AG04450 (cell line): ENCODE measurements at regions not wholly inside any gene's neighbourhood (a gene's known extent, or its start where the extent isn't known, plus 50 kb on each side); places are given as distances from the start of the nearest gene placed in this dataset.

Experiments
- CTCF ChIA-PET: fragments of 300-600, 350-600 bp; formaldehyde crosslinking; extraction: SDS; loops from one replicate; lab custom pipeline; 2022; ENCODE audit warnings: antibody characterized with exemption, inconsistent platforms; lab: Charles Lee
- POLR2A ChIA-PET: fragments of 350-600 bp; formaldehyde crosslinking; extraction: SDS; loops from one replicate; lab custom pipeline; 2021; ENCODE audit warnings: antibody characterized with exemption, inconsistent platforms; lab: Yijun Ruan, JAX
- DNase-seq: peaks from one replicate; pipeline ENCODE4 v3.0.0-alpha.2; 2011; ENCODE audit warnings: low read depth, low spot score
- H3K27ac ChIP-seq: one replicate; pipeline ENCODE4 v1.5.1; 2012; ENCODE audit warnings: low read depth, low read length, control low read depth
- H3K27me3 ChIP-seq: one replicate; pipeline ENCODE4 v1.6.0; 2012; ENCODE audit warnings: low read length; ENCODE audit not compliant: control insufficient read depth, insufficient read depth
- H3K4me3 ChIP-seq: 2 replicates; pipeline ENCODE4 v1.5.1; 2011; ENCODE audit warnings: mild to moderate bottlenecking, low read depth, low read length, control low read depth
- H3K9me3 ChIP-seq: 2 replicates; pipeline ENCODE4 v1.5.1; 2012; ENCODE audit warnings: low read length; ENCODE audit not compliant: control insufficient read depth, insufficient read depth
- CTCF ChIP-seq: IDR thresholded peaks from 2 replicates; pipeline ENCODE4 v1.5.1; 2011; ENCODE audit warnings: low read depth, low read length, control low read depth, inconsistent platforms

GRCh38 chr13:60936281-60936680 is 479.4 kb downstream of the PCDH20 start:
- POLR2A ChIA-PET = no interaction called here
- no peak for TF ChIP-seq CTCF
- DNase-seq = no peak
- Histone ChIP-seq H3K4me3 (no peak overlapping the region), H3K9me3 (no peaks in the 10 kb centered on the region; the same call in 1 of the 2 replicates), H3K27ac (no peak overlapping the region), H3K27me3 (no peaks in the 10 kb centered on the region)
- CTCF ChIA-PET = no interaction called here

GRCh38 chr13:60933638-60934037 is 482.0 kb downstream of the PCDH20 start:
- CTCF ChIA-PET = no interaction called here
- no peak for TF ChIP-seq CTCF
- DNase-seq = no peak

GRCh38 chr13:60931858-60932546 is 483.6 kb downstream of the PCDH20 start:
- no peak overlapping the region for H3K4me3 ChIP-seq
- H3K27ac ChIP-seq = no peak overlapping the region
- POLR2A ChIA-PET = no interaction called here
- CTCF ChIA-PET = no interaction called here
- H3K9me3 ChIP-seq = no peaks in the 10 kb centered on the region; the same call in 1 of the 2 replicates
- no peaks in the 10 kb centered on the region for H3K27me3 ChIP-seq
- no peak for DNase-seq
- no peak for TF ChIP-seq CTCF

More at GRCh38 chr13:60933638-60934037, 482.0 kb downstream of the PCDH20 start:
- no peak overlapping the region for H3K27ac ChIP-seq
- H3K9me3 ChIP-seq = no peaks in the 10 kb centered on the region; the same call in 1 of the 2 replicates
- no peak overlapping the region for H3K4me3 ChIP-seq
- POLR2A ChIA-PET = no interaction called here
- no peaks in the 10 kb centered on the region for H3K27me3 ChIP-seq

GRCh38 chr13:60925686-60926085 is 490.0 kb downstream of the PCDH20 start:
- Histone ChIP-seq H3K27me3 (no peaks in the 10 kb centered on the region), H3K27ac (no peak overlapping the region), H3K9me3 (no peaks in the 10 kb centered on the region; the same call in 1 of the 2 replicates), H3K4me3 (no peak overlapping the region)
- ChIA-PET POLR2A (no interaction called here), CTCF (no interaction called here)
- DNase-seq = no peak
- no peak for TF ChIP-seq CTCF

- H3K27me3 ChIP-seq = no peaks in the 10 kb centered on the region
- TF ChIP-seq CTCF = no peak
- H3K27ac ChIP-seq = no peak overlapping the region
- no peak overlapping the region for H3K4me3 ChIP-seq
- no peak for DNase-seq
- CTCF ChIA-PET = no interaction called here
- no peaks in the 10 kb centered on the region; the same call in 1 of the 2 replicates for H3K9me3 ChIP-seq
- POLR2A ChIA-PET = no interaction called here
Measured at GRCh38 chr13:60924856-60925255, 490.8 kb downstream of the PCDH20 start.
